ENCODE measurements at regions not wholly inside any gene's neighbourhood (a gene's known extent, or its start where the extent isn't known, plus 50 kb on each side); places are given as distances from the start of the nearest gene placed in this dataset.

- TF ChIP-seq CTCF (conservative IDR thresholded peaks at IDR 0.05) (no peak), ZFX (IDR thresholded peaks at IDR 0.05) (no peak)
Measured at GRCh38 chr7:133135451-133135850, 53.6 kb upstream of the CHCHD3 start.

Data from C4-2B (cell line).